Pons (tissue), 1 donor: ENCODE measurements at regions not wholly inside any gene's neighbourhood (a gene's known extent, or its start where the extent isn't known, plus 50 kb on each side); places are given as distances from the start of the nearest gene placed in this dataset.

Source experiments
- DNase-seq: peaks from one replicate; pipeline ENCODE4 v3.0.0-alpha.2; 2016; ENCODE audit warnings: low spot score

- DNase-seq: no peak
Observed at GRCh38 chr4:123878976-123879375, 482.4 kb downstream of the SPRY1 start.

GRCh38 chr4:123880631-123881030 is 484.0 kb downstream of the SPRY1 start:
- no peak for DNase-seq

- no peak for DNase-seq
Observed at GRCh38 chr4:123884922-123885321, 488.3 kb downstream of the SPRY1 start.

- DNase-seq: no peak
Observed at GRCh38 chr4:123889507-123889906, 492.9 kb downstream of the SPRY1 start.

- DNase-seq: no peak
Observed at GRCh38 chr4:123890889-123891288, 494.3 kb downstream of the SPRY1 start.

GRCh38 chr4:123891881-123892280 is 495.3 kb downstream of the SPRY1 start:
- no peak for DNase-seq

GRCh38 chr4:123892368-123892976 is 495.9 kb downstream of the SPRY1 start:
- DNase-seq: no peak

- no peak for DNase-seq
Observed at GRCh38 chr4:123893011-123893981, 496.7 kb downstream of the SPRY1 start.

- no peak for DNase-seq
Observed at GRCh38 chr4:123896446-123897071, 500.0 kb downstream of the SPRY1 start.

- DNase-seq: no peak
Observed at GRCh38 chr4:123898946-123899666, 502.5 kb downstream of the SPRY1 start.

GRCh38 chr4:123904882-123905281 is 508.3 kb downstream of the SPRY1 start:
- DNase-seq: no peak

- no peak for DNase-seq
Observed at GRCh38 chr4:123913598-123913997, 517.0 kb downstream of the SPRY1 start.

GRCh38 chr4:123916821-123917220 is 520.2 kb downstream of the SPRY1 start:
- DNase-seq: no peak

GRCh38 chr4:123919576-123920098 is 523.0 kb downstream of the SPRY1 start:
- no peak for DNase-seq

GRCh38 chr4:123921339-123921738 is 524.7 kb downstream of the SPRY1 start:
- no peak for DNase-seq

GRCh38 chr4:123922847-123923246 is 526.3 kb downstream of the SPRY1 start:
- no peak for DNase-seq

- no peak for DNase-seq
Observed at GRCh38 chr4:123924536-123924935, 527.9 kb downstream of the SPRY1 start.

GRCh38 chr4:123929565-123929964 is 533.0 kb downstream of the SPRY1 start:
- no peak for DNase-seq

- DNase-seq: no peak
Observed at GRCh38 chr4:123930996-123931395, 534.4 kb downstream of the SPRY1 start.

GRCh38 chr4:123934096-123934495 is 537.5 kb downstream of the SPRY1 start:
- DNase-seq: no peak

GRCh38 chr4:123936621-123937043 is 540.0 kb downstream of the SPRY1 start:
- no peak for DNase-seq

- DNase-seq: no peak
Observed at GRCh38 chr4:123937581-123937980, 541.0 kb downstream of the SPRY1 start.
